Transverse colon (tissue), 4 donors: ENCODE measurements at regions not wholly inside any gene's neighbourhood (a gene's known extent, or its start where the extent isn't known, plus 50 kb on each side); places are given as distances from the start of the nearest gene placed in this dataset.

Experiments used
- DNase-seq: peaks from one replicate; pipeline ENCODE4 v3.0.0-alpha.2; 2019
- H3K27ac ChIP-seq, 4 donors: fragments of 200-600 bp; sonication (generic); 2 replicates each; pipeline ENCODE4 v1.5.1; 2016 to 2018; ENCODE audit warnings: inconsistent platforms in 4 of 4
- H3K27me3 ChIP-seq: fragments of 200-600 bp; sonication (generic); 2 replicates; pipeline ENCODE4 v1.5.1; 2017; ENCODE audit warnings: inconsistent platforms
- H3K36me3 ChIP-seq, 4 donors: fragments of 200-600 bp; sonication (generic); 2 replicates each; pipeline ENCODE4 v1.5.1; 2017 to 2019; ENCODE audit warnings: inconsistent platforms in 4 of 4
- H3K4me1 ChIP-seq, 4 donors: fragments of 200-600 bp; sonication (generic); 2 replicates each; pipeline ENCODE4 v1.5.1; 2017 to 2020; ENCODE audit warnings: inconsistent platforms in 4 of 4
- H3K4me3 ChIP-seq, 4 donors: fragments of 200-600 bp; sonication (generic); 1 replicate in 1 of 4; 2 replicates in 3 of 4; pipeline versions ENCODE4 v1.5.1 to v1.6.1; 2017 to 2019; ENCODE audit warnings: inconsistent platforms in 4 of 4
- H3K9me3 ChIP-seq, 2 donors: fragments of 200-600 bp; sonication (generic); 2 replicates each; pipeline ENCODE4 v1.5.1; 2017 to 2019; ENCODE audit warnings: inconsistent platforms in 2 of 2
- EP300 ChIP-seq: sonication (generic); formaldehyde crosslinking; IDR thresholded peaks from one replicate; pipeline ENCODE4 v1.6.1; 2017; ENCODE audit warnings: antibody characterized with exemption, low read depth
- POLR2A ChIP-seq: fragments of 450-650 bp; IDR thresholded peaks from one replicate; pipeline ENCODE4 v1.6.1; 2016; ENCODE audit warnings: antibody characterized with exemption, mild to moderate bottlenecking, moderate library complexity
- POLR2AphosphoS5 ChIP-seq, 3 donors: sonication (generic); formaldehyde crosslinking; IDR thresholded peaks; one replicate each; pipeline ENCODE4 v1.6.1; 2016; ENCODE audit warnings: antibody characterized with exemption in 3 of 3
- WGBS, 2 donors: methylation state at CpG; one replicate each; pipeline ENCODE4 v1.1.5; 2018; ENCODE audit warnings: low coverage in 1 of 2; 5-methylcytosine and 5-hydroxymethylcytosine counted together
- in situ Hi-C, 4 donors: fragments of 200-750 bp; cut with MboI; loops; one replicate each; pipeline versions ENCODE4 v1.15.0 to v1.15.1; 2017; ENCODE audit warnings: low sequenced_read_pairs in 3 of 4, low pct_ligation_motif_present in 1 of 4, low pct_unique_long_range_greater_than_20kb in 1 of 4
- intact Hi-C: fragments of 100-400 bp; cut with DNase I; formaldehyde crosslinking; loops from one replicate; pipeline ENCODE4 v1.15.1; 2023; ENCODE audit warnings: low total_unique reads
- TF ChIP-seq, protein P1 (sequence below), 5 experiments: fragments of 200-600 bp in 3 of 5; fragments of 450-650 bp in 2 of 5; sonication (generic) in 3 of 5; IDR thresholded peaks; 1 replicate in 2 of 5; 2 replicates in 3 of 5; pipeline ENCODE4 v1.5.1; 2016 to 2017; ENCODE audit warnings: antibody characterized with exemption in 5 of 5, inconsistent platforms in 3 of 5, mild to moderate bottlenecking in 2 of 5, moderate library complexity in 1 of 5

DNA sequence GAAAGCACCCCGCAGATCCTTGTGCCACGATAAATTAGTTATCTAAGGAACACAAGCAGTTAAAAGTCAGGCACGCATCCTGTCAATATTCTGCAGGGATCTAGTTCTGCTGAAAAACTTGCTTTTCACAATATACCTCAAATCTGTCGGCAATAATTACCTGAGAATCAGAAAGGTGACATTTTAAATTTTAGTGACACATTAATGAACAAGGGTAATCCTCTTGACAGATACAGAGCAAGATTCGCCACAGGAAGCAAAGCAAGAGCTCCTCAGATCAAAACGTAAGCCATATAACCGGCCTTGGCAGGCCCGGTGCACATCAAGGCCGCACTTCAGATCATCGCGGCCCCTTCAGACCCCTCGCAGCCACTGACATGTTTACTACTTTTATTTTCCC is 185.7 kb downstream of the ATPSCKMT start:
- 50 to 79% methylated on average over 8 to 12 of the region's 12 CpGs for WGBS, 2 donors
- TF ChIP-seq POLR2A (no peak), EP300 (no peak), POLR2AphosphoS5 (IDR thresholded peaks at IDR 0.05) (no peak)
- TF ChIP-seq, protein P1, sequence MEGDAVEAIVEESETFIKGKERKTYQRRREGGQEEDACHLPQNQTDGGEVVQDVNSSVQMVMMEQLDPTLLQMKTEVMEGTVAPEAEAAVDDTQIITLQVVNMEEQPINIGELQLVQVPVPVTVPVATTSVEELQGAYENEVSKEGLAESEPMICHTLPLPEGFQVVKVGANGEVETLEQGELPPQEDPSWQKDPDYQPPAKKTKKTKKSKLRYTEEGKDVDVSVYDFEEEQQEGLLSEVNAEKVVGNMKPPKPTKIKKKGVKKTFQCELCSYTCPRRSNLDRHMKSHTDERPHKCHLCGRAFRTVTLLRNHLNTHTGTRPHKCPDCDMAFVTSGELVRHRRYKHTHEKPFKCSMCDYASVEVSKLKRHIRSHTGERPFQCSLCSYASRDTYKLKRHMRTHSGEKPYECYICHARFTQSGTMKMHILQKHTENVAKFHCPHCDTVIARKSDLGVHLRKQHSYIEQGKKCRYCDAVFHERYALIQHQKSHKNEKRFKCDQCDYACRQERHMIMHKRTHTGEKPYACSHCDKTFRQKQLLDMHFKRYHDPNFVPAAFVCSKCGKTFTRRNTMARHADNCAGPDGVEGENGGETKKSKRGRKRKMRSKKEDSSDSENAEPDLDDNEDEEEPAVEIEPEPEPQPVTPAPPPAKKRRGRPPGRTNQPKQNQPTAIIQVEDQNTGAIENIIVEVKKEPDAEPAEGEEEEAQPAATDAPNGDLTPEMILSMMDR (IDR thresholded peaks at IDR 0.05): no peak
- H3K4me3 ChIP-seq: no peak overlapping the region
- no peaks in the 10 kb centered on the region for H3K9me3 ChIP-seq
- no peak for DNase-seq
- H3K27me3 ChIP-seq: no peaks in the 10 kb centered on the region
- H3K4me1 ChIP-seq: no peaks in the 10 kb centered on the region
- no peak overlapping the region for H3K27ac ChIP-seq
- intact Hi-C loops (no loop called here), in situ Hi-C loops (no loop called here)
- H3K36me3 ChIP-seq: no peaks in the 10 kb centered on the region

DNA sequence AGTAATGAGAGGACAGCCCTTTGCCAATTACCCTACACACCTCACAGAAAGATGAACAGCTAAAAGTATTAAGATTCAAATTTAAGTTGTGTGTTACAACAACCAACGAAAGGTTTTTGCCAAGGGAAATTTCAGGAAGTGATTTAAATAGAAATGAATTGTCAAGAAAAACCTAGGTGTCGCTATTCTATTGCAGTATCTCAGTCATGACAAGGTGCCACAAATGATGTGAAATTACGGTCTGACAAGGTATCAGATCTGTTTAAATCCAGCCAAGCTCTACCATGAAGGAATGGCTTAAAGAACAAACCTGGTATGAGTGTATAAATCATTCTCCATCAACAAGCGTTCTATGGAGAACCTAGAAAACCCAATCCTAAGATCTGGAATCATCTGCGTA is 189.7 kb downstream of the ATPSCKMT start:
- in situ Hi-C loops: no loop called here
- intact Hi-C loops: no loop called here
- H3K36me3 ChIP-seq: no peaks in the 10 kb centered on the region
- no peak overlapping the region for H3K4me3 ChIP-seq
- no peaks in the 10 kb centered on the region for H3K9me3 ChIP-seq
- no peak overlapping the region for H3K27ac ChIP-seq
- DNase-seq: no peak
- 83 to 85% methylated on average over 5 of the region's 5 CpGs for WGBS, 2 donors
- no peak for TF ChIP-seq POLR2AphosphoS5 (IDR thresholded peaks at IDR 0.05)
- no peak for TF ChIP-seq POLR2A
- TF ChIP-seq, protein P1 (IDR thresholded peaks at IDR 0.05): no peak
- no peak for TF ChIP-seq EP300
- no peaks in the 10 kb centered on the region for H3K4me1 ChIP-seq
- H3K27me3 ChIP-seq: no peaks in the 10 kb centered on the region

DNA sequence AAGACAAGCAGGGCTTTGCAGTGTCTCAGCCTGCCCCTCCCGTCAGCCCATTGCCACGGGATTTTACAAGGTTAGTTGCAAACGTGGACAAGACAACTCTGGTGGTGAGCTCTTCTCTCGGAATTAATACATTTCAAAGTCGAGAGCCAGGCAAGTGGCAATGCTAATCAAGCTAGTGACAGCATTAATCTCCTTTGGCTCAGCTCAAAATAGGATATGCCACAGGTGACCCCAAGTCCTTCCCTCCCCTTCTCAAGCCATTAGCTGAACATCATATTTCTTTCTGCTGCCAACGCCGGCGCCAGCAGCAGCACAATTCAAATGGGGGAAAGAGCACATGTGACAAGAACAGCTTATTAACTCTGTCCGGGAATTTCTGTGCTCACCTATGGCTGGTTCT is 190.1 kb downstream of the ATPSCKMT start:
- no peaks in the 10 kb centered on the region for H3K4me1 ChIP-seq
- no peak overlapping the region for H3K27ac ChIP-seq
- H3K9me3 ChIP-seq: no peaks in the 10 kb centered on the region
- intact Hi-C loops (no loop called here), in situ Hi-C loops (no loop called here)
- H3K27me3 ChIP-seq: no peaks in the 10 kb centered on the region
- 62 to 70% methylated on average over 4 to 9 of the region's 9 CpGs for WGBS, 2 donors
- no peak for TF ChIP-seq POLR2AphosphoS5 (IDR thresholded peaks at IDR 0.05)
- no peak for TF ChIP-seq EP300
- DNase-seq: no peak
- H3K4me3 ChIP-seq: no peak overlapping the region
- H3K36me3 ChIP-seq: no peaks in the 10 kb centered on the region

DNA sequence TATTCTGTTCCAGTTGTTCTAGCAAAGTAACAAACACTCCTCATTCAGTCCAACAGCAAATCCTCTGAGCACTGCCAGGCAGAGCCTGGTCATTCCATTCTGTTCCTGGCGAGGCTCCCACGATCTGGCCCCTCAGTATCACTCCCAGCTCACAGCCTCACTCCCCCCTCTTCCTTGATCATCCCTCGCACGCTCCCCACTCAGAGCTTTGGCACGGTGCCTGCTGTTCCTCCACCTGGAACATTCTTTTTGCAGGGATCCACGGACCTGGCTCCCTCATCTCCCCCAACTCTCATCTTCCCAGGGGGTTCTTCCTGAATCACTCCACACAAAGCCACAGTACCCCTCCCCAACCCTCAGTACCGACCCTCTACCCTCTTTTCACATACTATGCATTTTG is 192.3 kb downstream of the ATPSCKMT start:
- TF ChIP-seq EP300 (no peak), POLR2AphosphoS5 (IDR thresholded peaks at IDR 0.05) (no peak), POLR2A (no peak)
- TF ChIP-seq, protein P1 (IDR thresholded peaks at IDR 0.05): no peak
- 60 to 66% methylated on average over 4 to 7 of the region's 7 CpGs for WGBS, 2 donors
- Histone ChIP-seq H3K36me3 (no peaks in the 10 kb centered on the region), H3K4me1 (no peaks in the 10 kb centered on the region), H3K4me3 (no peak overlapping the region), H3K27me3 (no peaks in the 10 kb centered on the region), H3K27ac (no peak overlapping the region), H3K9me3 (peaks cover under 1 to 2% of the 10 kb centered on the region in 2 donors)
- intact Hi-C loops: no loop called here
- DNase-seq: no peak
- in situ Hi-C loops: no loop called here

DNA sequence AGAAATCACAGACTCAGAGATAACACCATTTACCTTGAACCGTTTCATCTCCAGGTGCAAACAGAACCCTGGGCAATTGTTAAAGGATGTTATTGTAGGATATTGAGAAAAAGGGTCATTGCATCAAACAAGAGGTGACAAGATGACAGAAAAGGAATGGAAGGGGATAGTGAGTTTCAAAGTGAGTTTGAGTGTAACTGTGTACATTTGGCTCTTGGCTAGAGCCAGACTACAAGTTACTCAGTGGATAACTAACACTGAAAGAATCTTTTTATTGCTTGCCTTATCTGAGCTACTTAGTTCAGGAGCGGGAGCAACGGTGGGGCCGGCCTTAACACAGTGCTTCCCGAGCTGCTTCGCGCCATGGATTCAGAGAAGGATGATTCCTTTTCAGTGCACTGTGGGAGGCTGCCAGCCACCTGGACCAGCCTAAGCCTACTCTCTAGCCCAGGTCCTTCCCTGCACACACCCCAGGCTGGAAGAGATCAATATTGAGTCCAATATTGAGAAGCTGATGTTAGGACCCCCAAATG is 193.4 kb downstream of the ATPSCKMT start:
- in situ Hi-C loops (no loop called here), intact Hi-C loops (loop anchor here (1.0 kb wide), 1 partner anchor 40 kb away; no protein-coding TSS in a partner anchor)
- no peak for DNase-seq
- Histone ChIP-seq H3K27ac (no peak overlapping the region), H3K9me3 (peaks cover 8 to 9% of the 10 kb centered on the region in 2 donors), H3K4me3 (no peak overlapping the region), H3K36me3 (no peaks in the 10 kb centered on the region), H3K27me3 (no peaks in the 10 kb centered on the region), H3K4me1 (no peaks in the 10 kb centered on the region)
- TF ChIP-seq EP300: no peak
- TF ChIP-seq, protein P1 (IDR thresholded peaks at IDR 0.05): no peak
- TF ChIP-seq POLR2A: no peak
- 20 to 50% methylated on average over 2 to 7 of the region's 7 CpGs for WGBS, 2 donors
